H7 (cell line): ENCODE measurements at regions not wholly inside any gene's neighbourhood (a gene's known extent, or its start where the extent isn't known, plus 50 kb on each side); places are given as distances from the start of the nearest gene placed in this dataset.

Experiments
- DNase-seq: peaks from one replicate; pipeline ENCODE4 v3.0.0; 2012
- H3K27me3 ChIP-seq: 2 replicates; pipeline ENCODE4 v1.6.0; 2011; ENCODE audit warnings: mild to moderate bottlenecking, low read length; ENCODE audit not compliant: control insufficient read depth, insufficient read depth
- H3K36me3 ChIP-seq: replicated peaks from 2 replicates; pipeline ENCODE4 v1.5.1; 2011; ENCODE audit warnings: low read length; ENCODE audit not compliant: control insufficient read depth, insufficient read depth
- H3K4me3 ChIP-seq: 2 replicates; pipeline ENCODE4 v1.5.1; 2011; ENCODE audit warnings: low read depth, mild to moderate bottlenecking, control low read depth, low read length, moderate library complexity; ENCODE audit not compliant: insufficient read depth

DNA sequence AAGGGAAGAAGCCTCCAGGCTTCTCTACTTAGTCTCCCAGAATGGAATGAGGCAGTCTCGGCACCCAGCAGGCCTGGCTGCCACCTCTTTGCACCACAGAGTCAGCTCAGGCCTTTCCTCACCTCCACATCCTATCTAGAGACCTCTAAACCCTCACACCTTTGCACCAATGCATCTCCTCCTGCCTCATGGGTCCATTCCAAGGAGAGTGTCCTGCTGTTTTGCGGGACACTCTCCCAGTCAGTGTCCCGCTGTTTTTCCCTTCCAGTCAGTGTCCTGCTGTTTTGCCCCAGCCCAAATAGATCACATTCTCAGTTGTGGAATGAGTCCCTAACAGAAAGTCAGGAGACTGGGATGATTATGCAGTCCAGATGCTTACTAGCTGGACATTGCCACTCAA is 185.6 kb upstream of the CAMK1G start:
- H3K36me3 ChIP-seq: no peaks in the 10 kb centered on the region
- H3K27me3 ChIP-seq: no peaks in the 10 kb centered on the region
- DNase-seq: no peak
- no peak overlapping the region for H3K4me3 ChIP-seq

DNA sequence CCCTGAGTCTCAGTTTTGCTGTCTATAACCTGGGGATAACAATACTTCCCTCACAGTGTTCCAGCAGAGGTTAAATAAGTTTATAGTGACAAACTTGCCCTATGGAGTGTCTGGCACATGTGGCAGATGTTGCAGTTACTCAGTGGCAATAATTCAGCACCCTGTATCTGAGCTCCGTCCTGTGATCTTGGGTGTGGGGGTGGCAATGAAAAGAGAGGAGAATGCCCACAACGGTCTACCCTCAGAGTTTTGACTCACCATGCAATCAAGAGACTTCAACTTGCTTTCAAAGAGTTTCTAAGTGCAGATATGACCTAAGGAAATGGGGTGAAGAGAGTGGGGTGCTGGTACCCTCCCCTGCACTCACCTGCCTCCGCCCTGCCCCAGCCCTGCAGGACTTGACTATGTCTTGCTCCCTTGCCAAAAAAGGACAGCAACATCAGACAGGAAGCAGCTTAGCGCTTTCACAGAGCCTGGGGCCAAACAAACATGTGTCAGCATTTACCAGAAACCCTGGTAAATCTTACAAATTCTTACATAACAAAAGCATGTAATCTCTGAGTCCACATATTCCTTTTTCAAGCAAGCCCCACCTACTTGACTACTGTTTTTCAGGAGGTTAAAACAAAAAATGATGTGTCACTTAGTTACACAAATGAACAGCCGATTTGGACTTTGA is 185.1 kb upstream of the CAMK1G start:
- no peak for DNase-seq
- Histone ChIP-seq H3K27me3 (no peaks in the 10 kb centered on the region), H3K36me3 (no peaks in the 10 kb centered on the region), H3K4me3 (no peak overlapping the region)

DNA sequence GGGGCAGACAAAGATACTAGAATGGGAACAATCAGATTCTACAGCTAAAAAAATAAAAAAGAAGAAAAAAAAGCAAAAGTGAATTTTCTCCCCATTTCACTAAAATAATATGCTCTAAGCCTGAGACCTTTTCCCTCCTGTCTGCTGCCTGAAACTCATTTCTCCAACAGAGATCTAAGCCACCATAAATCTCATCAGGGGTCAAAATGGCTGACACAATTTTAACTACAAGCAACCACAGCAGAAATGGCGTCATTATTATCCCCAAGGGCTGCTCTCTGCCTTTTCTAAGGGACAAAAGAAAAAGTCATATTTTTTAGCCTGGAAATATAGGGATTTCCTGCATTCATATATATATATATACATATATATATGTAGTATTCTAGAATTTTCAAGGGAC is 183.7 kb upstream of the CAMK1G start:
- Histone ChIP-seq H3K4me3 (no peak overlapping the region), H3K27me3 (no peaks in the 10 kb centered on the region), H3K36me3 (no peaks in the 10 kb centered on the region)
- no peak for DNase-seq

DNA sequence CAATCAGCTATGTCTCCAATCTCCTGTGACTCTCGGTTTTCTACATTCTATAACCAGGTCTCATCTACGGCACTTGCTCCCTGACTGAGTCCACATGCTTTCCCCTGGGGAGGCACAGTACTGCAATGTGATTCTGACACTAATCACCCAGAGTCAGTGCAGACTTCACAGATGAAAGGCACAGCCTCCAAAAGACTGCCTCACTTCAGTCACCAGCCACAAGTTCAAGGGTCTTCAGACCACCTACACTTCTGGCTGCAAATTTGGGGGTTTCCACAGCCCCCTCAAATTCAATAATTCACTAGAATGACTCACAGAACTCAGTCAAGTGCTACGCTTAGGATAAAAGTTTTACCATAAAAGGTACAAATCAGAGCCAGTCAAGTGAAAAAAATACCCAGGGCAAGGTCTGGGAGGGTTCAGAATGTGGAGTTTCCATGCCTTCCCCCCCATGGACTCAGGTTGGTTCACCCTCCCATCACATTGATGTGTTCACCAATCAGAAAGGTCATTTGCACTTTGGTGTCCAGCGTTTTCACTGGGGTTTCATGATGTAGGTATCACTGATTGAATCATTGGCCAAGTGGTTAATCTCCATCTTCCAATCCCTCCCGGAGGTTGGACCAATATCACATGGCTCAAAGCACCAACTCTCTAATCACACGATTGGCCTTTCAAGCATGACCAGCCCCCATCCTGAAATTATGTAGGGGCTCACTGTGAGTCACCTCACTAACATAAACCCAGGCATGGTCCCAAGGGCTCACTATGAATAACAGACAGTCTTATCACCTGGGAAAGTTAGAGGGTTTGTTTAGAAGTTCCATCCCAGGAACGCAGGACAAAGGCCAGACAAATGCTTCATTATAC is 182.9 kb upstream of the CAMK1G start:
- Histone ChIP-seq H3K27me3 (no peaks in the 10 kb centered on the region), H3K36me3 (no peaks in the 10 kb centered on the region), H3K4me3 (no peak overlapping the region)
- DNase-seq: no peak

DNA sequence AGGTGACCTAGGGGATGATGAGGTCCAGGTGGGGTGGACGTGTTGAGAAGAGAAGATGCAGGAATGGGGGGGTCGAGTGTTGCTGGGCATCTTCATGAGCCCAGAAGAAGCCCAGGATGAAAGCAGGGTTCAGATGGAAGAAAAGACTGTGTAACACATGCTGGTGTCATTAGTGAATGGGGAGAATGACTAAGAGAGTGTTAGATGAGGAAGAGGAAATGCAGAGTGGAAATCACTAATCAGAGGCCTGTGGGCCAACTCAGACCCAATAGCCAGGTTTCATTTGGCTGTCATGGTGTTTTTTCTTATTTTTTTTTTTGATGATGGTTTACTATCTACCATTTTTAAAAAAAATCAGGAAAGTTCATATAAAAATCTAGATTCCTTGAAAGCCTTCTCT is 180.8 kb upstream of the CAMK1G start:
- Histone ChIP-seq H3K4me3 (no peak overlapping the region), H3K27me3 (no peaks in the 10 kb centered on the region; the same call in 1 of the 2 replicates), H3K36me3 (no peaks in the 10 kb centered on the region)
- DNase-seq: no peak

DNA sequence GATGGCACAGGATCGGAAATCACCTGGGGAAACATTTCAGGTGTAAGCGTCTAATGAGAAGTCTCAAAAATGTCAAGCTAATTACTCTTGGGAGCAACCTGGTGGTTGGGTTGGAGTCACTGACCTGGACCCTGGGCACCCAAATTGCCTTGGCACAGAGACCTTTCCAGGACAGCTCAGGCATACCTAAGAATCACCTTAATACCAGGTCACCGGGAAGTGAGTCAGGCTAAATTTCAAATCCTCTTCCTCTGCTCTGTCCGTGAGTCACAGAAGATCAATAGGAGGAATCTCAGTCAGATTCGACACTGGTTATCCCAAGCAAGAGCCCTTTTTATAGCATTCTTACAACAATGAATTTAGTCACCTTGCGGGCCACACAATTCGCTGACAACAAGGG is 179.6 kb upstream of the CAMK1G start:
- Histone ChIP-seq H3K27me3 (no peaks in the 10 kb centered on the region; the same call in 1 of the 2 replicates), H3K4me3 (no peak overlapping the region), H3K36me3 (no peaks in the 10 kb centered on the region)
- no peak for DNase-seq

DNA sequence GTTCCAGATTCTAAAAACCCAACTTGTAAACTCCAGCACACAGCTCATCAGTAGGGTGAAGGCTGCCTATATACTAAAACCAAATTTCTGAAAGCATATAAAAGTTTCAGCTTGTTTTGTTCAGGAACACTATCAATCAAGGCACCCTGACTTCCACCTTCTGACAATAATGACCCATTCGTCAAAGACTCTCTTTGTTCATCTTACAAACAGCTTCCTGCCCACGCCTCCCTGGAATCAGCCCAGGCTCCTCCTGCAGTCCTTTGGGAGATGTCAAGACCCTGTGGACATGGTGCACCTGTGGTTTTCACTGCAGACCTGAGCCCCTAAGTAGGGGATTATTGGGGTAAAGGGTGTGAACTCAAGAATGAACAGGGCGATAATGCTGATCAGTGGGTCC is 178.9 kb upstream of the CAMK1G start:
- H3K36me3 ChIP-seq: no peaks in the 10 kb centered on the region
- DNase-seq: no peak
- H3K4me3 ChIP-seq: no peak overlapping the region
- H3K27me3 ChIP-seq: no peaks in the 10 kb centered on the region; the same call in 1 of the 2 replicates

DNA sequence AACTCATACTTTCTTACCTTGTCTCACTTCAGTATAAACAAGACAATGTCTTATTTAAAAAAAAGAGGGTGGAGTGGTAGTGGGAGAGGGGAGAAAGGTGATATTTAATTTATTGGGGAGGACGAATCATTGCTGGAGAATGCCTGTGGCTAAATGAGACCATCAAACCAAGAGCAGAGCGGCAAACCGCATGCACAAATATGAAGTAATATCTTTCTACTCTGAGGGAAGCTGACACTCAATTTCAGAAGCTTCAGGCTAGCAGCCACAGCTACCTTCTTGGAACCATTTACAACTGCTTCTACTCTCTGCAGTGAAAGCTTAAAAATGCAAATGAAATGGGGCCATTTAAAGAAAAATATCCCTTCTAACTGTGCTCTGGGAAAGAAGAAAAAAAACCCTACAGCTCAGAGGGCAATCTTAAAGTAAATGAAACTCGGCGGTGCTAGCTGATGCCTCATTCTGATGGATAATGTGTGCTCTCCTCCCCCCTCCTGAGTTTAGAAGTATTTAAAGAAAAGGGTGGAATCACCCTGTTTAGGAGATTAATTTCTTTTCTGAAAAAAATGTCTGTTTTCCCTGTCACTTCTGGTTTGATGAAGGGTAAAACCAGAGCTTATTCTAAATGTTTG is 178.2 kb upstream of the CAMK1G start:
- no peak overlapping the region for H3K4me3 ChIP-seq
- no peaks in the 10 kb centered on the region for H3K36me3 ChIP-seq
- no peak for DNase-seq
- no peaks in the 10 kb centered on the region; the same call in 1 of the 2 replicates for H3K27me3 ChIP-seq

DNA sequence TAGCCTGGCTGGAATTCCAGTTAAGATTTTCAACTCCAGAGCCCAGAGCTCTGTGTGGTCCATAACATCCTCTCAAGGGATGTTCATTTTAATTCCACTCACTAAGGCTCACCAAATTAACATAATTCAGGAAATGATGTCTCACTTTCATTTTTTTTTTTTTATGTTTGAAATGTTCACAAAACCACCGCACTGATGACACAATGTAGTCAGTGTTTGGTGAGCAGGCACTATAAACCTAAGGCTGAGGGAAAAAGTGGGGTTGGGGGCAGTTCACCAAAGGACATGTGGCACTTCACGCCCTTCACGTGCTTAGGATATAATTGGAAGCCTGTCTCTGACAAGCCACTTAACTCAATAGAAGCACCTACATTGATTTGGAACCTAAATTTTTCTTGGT is 177.3 kb upstream of the CAMK1G start:
- Histone ChIP-seq H3K4me3 (no peak overlapping the region), H3K36me3 (no peaks in the 10 kb centered on the region), H3K27me3 (no peaks in the 10 kb centered on the region; the same call in 1 of the 2 replicates)
- no peak for DNase-seq

DNA sequence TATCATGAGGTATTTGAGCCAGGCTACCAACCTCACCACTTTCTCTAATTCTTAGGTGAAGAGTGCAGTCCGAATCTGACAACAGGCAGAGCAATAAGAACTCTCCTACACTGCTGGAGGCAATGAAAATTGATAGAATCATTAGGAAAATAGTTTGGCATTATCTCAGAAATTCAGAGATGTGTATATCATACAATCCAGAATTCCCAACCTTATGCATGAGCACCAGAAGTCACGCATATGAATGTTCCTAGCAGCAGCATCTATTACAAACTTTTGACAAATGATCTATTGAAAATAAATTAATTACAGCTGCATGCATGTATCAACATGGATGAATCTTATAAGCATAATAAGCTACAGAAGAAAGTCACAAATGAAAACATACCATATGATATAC is 176.9 kb upstream of the CAMK1G start:
- H3K36me3 ChIP-seq: no peaks in the 10 kb centered on the region
- no peaks in the 10 kb centered on the region; the same call in 1 of the 2 replicates for H3K27me3 ChIP-seq
- no peak overlapping the region for H3K4me3 ChIP-seq
- DNase-seq: no peak

DNA sequence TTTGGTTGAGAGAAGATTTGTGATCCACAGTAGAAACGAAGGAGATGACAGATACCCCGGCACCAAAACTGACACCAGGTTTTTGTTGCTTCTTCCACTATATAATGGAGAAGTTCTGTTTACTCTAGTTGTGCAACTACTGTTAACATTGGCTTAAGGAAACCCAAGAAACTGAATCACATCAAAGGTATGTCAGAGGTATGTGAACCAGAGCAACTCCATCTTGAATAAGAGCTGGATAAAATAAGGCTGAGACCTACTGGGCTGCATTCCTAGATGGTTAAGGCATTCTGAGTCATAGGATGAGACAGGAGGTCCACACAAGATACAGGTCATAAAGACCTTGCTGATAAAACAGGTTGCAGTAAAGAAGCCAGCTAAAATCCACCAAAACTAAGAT is 173.7 kb upstream of the CAMK1G start:
- no peaks in the 10 kb centered on the region for H3K36me3 ChIP-seq
- no peak overlapping the region for H3K4me3 ChIP-seq
- peaks cover 6% of the 10 kb centered on the region for H3K27me3 ChIP-seq
- DNase-seq: no peak

DNA sequence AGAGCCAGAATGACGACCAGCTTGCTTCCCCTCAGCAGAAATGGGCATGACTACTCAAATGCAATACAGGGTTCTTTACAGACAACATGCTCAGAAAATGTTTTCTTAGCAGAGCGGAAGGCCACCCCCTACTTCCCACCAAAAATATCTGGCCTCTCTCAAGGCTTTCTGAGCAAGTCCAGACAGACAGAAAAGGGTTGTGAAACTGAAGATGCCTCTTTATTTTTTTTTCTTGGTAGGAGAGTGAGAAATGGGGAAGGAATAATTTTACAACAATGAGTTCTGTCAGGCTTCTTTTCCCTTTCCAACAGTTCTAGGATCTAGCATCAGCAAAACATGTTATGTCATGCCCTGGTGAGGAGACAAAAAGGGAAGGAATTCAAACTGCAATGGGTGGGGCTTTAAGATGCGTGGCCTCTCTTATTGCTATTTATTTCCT is 172.0 kb upstream of the CAMK1G start:
- Histone ChIP-seq H3K4me3 (no peak overlapping the region), H3K36me3 (no peaks in the 10 kb centered on the region), H3K27me3 (peaks cover 11% of the 10 kb centered on the region)
- no peak for DNase-seq

DNA sequence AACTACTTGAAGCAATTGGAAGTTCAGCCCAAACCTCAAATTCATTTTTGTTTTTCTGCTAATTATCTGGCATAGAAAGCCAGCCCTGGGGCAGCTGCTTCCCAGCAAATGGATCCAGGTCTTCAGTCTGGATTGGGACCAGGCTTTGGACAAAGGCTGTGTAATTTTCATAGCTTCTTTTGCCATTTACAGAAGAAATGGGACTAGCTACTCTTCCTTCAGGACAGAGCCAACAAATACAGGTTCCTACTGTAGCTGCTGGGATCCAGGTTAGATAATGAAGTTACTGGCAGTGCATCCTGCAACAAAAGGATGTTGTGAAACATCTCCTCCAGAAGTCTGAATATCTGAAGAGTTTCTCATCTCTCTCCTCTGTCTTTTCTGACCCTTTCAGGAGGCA is 171.5 kb upstream of the CAMK1G start:
- H3K4me3 ChIP-seq: no peak overlapping the region
- H3K27me3 ChIP-seq: peaks cover 11% of the 10 kb centered on the region
- no peak for DNase-seq
- no peaks in the 10 kb centered on the region for H3K36me3 ChIP-seq

DNA sequence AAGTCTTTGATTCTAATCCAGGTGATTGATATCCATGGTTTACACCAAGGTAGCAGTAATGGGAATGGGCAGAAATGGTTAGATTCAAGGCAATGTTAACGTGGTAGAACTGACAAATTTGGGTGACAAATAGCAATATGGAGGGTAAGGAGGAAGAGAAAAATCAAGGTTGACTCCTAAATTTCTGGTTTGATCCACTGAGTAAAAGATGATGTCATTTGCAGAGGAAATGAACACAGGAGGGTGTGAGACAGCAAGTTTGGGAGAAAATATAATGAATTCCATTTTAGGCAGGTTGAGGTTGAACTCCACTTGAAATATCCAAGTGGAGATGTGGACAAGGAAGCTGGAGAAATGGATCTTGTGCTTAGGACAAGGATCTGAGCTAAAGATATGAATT is 170.9 kb upstream of the CAMK1G start:
- H3K36me3 ChIP-seq: no peaks in the 10 kb centered on the region
- H3K4me3 ChIP-seq: no peak overlapping the region
- no peak for DNase-seq
- H3K27me3 ChIP-seq: peaks cover 11% of the 10 kb centered on the region

DNA sequence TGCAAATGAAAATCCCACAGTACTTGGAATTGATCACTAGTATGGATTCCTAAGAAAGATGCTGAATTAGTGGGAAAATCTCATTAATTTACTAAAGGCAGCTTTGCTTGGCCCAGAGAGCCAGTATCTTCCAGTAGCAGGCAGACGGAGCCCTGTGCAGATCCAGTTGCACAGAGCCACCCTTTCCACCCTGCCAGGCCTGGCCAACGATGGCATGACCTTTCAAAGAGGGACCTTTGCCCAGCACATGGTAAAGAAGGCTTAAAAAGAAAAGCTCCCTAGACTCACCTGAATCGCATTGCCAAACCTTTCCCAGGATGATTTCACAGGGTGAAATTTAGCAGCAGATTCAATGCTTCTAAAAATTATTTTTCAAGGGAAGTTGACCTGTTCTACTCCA is 170.5 kb upstream of the CAMK1G start:
- Histone ChIP-seq H3K36me3 (no peaks in the 10 kb centered on the region), H3K4me3 (no peak overlapping the region), H3K27me3 (peaks cover 11% of the 10 kb centered on the region)
- DNase-seq: no peak
